Fibroblast of peridontal ligament (primary cell): ENCODE measurements at regions not wholly inside any gene's neighbourhood (a gene's known extent, or its start where the extent isn't known, plus 50 kb on each side); places are given as distances from the start of the nearest gene placed in this dataset.
A peak's percentile ranks its signal among the peaks of the same experiment; 100 is the strongest.

Source experiments
- DNase-seq: peaks from one replicate; pipeline ENCODE4 v3.0.0-alpha.2; 2010; ENCODE audit errors: extremely low read depth

DNA sequence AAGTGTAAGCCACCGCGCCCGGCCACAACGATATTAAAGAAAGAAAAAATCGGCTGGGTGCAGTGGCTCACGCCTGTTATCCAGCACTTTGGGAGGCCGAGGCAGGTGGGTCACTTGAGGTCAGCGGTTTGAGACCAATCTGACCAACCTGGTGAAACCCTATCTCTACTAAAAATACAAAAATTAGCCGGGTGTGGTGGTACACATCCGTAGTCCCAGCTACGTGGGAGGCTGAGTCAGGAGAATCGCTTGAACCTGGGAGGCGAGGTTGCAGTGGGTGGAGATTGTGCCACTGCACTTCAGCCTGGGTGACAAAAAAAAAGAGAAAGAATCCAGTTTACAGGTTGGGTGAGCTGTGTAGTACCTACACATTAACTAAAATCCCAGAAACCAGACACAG, 99.9 kb upstream of the CACNA1A start:
- DNase-seq, result no peak

DNA sequence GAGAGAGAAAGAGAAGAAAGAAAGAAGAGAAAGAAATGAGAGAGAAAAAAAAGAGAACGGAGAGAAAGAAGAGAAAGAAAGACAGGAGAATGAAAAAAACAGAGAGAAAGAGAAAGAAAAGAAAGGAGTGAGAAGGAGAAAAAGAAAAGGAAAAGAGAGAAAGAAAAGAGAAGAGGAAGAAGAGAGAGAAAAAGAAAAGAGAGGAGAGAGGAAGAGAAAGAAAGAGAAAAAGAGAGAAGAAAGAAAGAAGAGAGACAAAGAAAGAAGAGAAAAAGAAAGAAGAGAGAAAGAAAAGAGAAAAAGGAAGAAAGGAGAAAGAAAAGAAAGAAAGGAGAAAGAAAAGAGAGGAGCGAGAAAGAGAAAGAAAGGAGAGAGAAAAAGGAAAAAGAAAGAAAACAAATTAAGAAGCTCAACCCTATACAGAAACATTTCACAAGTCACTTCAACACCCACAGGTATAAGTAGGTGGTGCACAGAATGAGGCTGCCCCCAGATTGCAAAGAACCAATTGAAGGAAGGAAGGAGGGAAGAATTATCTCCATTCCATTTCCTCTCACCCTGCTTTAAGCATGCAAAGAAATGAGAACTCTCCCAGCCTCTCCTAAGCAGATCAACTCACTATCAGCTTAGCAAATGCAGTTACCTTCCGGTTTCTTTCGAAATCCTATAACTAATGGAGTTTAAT, 98.8 kb upstream of the CACNA1A start:
- DNase-seq, result no peak

DNA sequence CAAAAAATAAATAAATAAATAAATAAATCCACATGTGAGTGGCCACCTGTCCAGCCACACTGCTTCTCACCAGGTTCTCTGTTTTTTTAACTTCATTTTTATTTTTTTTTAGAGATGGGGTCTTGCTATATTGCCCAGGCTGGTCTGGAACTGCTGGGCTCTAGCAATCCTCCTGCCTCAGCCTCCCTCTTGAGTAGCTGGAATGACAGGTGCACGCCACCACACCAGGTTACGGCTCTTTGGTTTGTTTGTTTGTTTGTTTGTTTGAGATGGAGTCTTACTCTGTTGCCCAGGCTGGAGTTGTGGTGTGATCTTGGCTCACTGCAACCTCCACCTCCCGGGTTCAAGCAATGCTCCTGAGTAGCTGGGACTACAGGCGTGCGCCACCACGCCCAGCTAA, 94.5 kb upstream of the CACNA1A start:
- no peak for DNase-seq

GRCh38 chr19:13600091-13600490, 93.8 kb upstream of the CACNA1A start:
- no peak for DNase-seq

DNA sequence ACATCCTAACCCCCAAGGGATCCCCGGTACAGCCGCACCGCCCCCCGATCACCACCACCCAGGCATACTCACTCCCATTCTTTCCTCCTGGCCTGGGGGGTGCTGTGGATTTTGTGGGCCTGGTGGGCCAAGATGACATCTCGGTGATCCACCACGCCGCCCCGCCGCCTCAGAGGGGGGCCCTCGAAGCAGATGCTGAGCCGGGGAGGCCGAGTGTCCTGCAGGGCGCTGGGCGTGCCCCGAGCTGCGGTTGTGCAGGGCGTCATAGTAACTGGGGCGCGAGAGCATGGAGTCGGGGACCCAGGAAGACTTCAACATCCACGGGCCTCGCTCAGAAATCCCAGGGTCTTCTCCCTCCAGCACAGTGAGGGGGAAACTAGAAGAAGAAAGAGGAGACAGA, 93.4 kb upstream of the CACNA1A start:
- DNase-seq, result no peak

GRCh38 chr19:13598098-13598497, 91.8 kb upstream of the CACNA1A start:
- DNase-seq, result no peak

DNA sequence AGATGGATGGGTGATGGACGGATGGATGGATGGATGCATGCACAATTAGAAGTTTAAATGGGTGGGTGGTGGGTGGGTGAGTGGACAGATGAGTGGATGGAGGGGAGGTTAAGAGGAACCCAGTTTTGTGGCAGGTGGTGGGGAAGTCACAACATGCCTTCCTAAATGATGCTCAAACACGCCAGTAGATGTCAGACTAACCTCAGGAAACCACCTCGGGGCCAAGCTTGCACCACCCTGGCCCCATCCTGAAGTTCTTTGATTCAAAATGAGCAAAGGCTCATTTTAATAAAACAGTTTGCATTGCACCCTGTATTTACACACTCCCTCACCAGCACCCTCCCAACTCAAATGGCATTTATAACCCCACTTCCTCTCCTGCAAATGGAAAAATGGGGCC, 91.4 kb upstream of the CACNA1A start:
- peak; percentile 85 for DNase-seq

GRCh38 chr19:13588957-13589833, 82.9 kb upstream of the CACNA1A start:
- DNase-seq, result peak; percentile 51

- DNase-seq, result no peak
Measured at GRCh38 chr19:13585512-13585911, 79.2 kb upstream of the CACNA1A start.

- no peak for DNase-seq
Measured at GRCh38 chr19:13583753-13584152, 77.5 kb upstream of the CACNA1A start.

DNA sequence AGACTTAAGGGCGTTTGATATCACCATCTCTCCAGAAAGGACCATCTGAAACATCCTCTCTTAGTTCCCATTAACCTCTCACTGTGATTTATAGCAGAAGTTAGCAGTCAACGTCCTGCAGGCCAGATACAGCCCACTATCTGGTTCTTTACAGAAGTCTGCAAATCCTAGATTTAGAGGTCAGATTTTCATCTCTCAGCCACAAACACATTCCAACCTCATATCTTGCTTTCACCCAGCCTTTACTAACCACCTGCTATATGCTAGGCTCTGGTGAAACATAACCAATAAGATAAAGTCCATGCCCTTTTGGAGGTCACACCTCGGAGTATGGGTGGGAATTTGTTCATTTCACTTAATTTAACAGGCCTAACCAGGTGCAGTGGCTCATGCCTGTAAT, 76.8 kb upstream of the CACNA1A start:
- no peak for DNase-seq

GRCh38 chr19:13581576-13581975, 75.3 kb upstream of the CACNA1A start:
- DNase-seq, result no peak

GRCh38 chr19:13579388-13580060, 73.2 kb upstream of the CACNA1A start:
- peak; percentile 97 for DNase-seq

DNA sequence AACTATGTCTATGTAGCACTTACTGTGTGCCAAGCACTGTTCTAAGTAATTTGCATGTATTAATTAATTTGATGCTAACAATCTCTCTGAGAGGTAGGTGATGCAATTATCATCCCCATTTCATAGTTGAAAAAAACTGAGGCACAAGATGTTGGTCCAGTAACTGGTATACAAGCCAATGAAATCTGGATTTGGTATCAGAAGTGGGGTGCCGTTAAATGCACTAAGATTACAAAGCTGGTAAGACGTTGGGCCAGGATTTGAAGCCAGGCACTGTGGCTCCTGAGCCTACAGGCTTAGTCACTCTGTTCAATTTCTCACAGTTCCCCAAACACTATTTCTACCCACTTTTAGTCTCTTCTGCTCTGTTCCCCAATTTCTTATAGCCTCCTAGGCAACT, 70.4 kb upstream of the CACNA1A start:
- DNase-seq, result no peak

DNA sequence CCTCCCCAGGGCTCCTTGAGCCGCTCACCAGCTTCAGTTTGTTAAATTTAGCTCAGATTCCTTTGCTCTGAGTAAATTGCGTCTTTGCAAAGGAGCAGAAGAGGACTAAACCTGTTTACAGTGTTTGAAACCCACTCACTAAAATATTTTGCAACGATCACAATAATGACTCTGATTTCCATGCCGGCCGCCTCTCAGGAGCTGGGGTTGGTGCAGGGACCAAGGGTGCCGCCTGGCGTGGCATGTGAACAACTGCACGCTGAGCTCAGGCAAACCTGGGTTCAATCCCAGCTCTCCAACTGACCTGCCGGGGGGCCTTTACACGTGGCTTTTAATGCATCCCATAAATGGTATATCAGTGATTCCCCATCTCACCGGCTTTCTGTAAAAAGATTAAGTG, 68.7 kb upstream of the CACNA1A start:
- peak; percentile 48 for DNase-seq

- peak; percentile 57 for DNase-seq
Measured at GRCh38 chr19:13573056-13573667, 66.9 kb upstream of the CACNA1A start.

- DNase-seq, result no peak
Measured at GRCh38 chr19:13561461-13561860, 55.2 kb upstream of the CACNA1A start.

- no peak for DNase-seq
Measured at GRCh38 chr19:13557756-13558398, 51.6 kb upstream of the CACNA1A start.

DNA sequence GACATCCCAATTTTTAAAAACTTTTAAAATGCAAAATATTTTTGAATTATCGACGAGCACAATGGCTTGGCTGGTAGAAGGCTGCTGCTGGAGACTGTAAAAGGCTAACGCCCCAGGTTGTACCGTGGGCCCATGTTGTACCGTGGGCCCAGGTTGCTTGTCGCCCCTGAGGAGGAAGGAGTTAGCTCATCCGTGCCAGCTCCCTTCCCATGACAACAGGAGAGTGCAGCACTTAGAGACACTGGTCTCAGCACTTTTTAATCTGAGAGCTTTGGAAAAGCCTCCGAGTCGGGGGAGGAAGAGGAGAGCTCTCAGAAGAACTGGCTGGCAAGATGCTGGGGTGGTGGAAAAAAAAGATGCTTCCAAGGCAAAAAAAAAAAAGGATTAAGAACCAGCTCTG, 50.3 kb upstream of the CACNA1A start:
- no peak for DNase-seq
